ENCODE measurements at regions not wholly inside any gene's neighbourhood (a gene's known extent, or its start where the extent isn't known, plus 50 kb on each side); places are given as distances from the start of the nearest gene placed in this dataset.

GRCh38 chr2:238777369-238778067 lies 70.4 kb upstream of the TWIST2 start:
- TF ChIP-seq EZH2 (IDR thresholded peaks at IDR 0.05; ENCODE audit: borderline replicate concordance, low read depth, low read length, severe bottlenecking): no peak
- TF ChIP-seq, protein P1, sequence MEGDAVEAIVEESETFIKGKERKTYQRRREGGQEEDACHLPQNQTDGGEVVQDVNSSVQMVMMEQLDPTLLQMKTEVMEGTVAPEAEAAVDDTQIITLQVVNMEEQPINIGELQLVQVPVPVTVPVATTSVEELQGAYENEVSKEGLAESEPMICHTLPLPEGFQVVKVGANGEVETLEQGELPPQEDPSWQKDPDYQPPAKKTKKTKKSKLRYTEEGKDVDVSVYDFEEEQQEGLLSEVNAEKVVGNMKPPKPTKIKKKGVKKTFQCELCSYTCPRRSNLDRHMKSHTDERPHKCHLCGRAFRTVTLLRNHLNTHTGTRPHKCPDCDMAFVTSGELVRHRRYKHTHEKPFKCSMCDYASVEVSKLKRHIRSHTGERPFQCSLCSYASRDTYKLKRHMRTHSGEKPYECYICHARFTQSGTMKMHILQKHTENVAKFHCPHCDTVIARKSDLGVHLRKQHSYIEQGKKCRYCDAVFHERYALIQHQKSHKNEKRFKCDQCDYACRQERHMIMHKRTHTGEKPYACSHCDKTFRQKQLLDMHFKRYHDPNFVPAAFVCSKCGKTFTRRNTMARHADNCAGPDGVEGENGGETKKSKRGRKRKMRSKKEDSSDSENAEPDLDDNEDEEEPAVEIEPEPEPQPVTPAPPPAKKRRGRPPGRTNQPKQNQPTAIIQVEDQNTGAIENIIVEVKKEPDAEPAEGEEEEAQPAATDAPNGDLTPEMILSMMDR (IDR thresholded peaks at IDR 0.05; ENCODE audit: borderline replicate concordance, extremely low read depth, low read length, poor library complexity, severe bottlenecking): no peak

Measured in DND-41 (cell line).